H9 (cell line): ENCODE measurements at regions not wholly inside any gene's neighbourhood (a gene's known extent, or its start where the extent isn't known, plus 50 kb on each side); places are given as distances from the start of the nearest gene placed in this dataset.

Experiments
- DNase-seq: peaks from one replicate; pipeline ENCODE4 v3.0.0-alpha.2; 2017
- H2AFZ ChIP-seq: one replicate; pipeline ENCODE4 v1.6.1; 2013; ENCODE audit warnings: mild to moderate bottlenecking, low read length, control low read depth, moderate library complexity
- H2AK5ac ChIP-seq: 2 replicates; pipeline ENCODE4 v1.6.1; 2013; ENCODE audit warnings: low read length, control low read depth, mixed read lengths; ENCODE audit not compliant: insufficient read length
- H2BK120ac ChIP-seq: one replicate; pipeline ENCODE4 v1.6.1; 2013; ENCODE audit warnings: low read depth, mild to moderate bottlenecking, low read length, control low read depth, inconsistent platforms; ENCODE audit not compliant: poor library complexity, severe bottlenecking
- H2BK12ac ChIP-seq: 2 replicates; pipeline ENCODE4 v1.6.1; 2013; ENCODE audit warnings: low read length, control low read depth, mixed read lengths, low read depth; ENCODE audit not compliant: insufficient read length
- H2BK15ac ChIP-seq: 2 replicates; pipeline ENCODE4 v1.6.1; 2013; ENCODE audit warnings: low read depth, low read length, control low read depth
- H2BK20ac ChIP-seq: one replicate; pipeline ENCODE4 v1.6.1; 2013; ENCODE audit warnings: low read depth, mild to moderate bottlenecking, low read length, control low read depth, inconsistent platforms; ENCODE audit not compliant: poor library complexity, severe bottlenecking
- H2BK5ac ChIP-seq: 2 replicates; pipeline ENCODE4 v1.6.1; 2013; ENCODE audit warnings: low read length, control low read depth, mixed read lengths; ENCODE audit not compliant: insufficient read length
- H3K14ac ChIP-seq: 2 replicates; pipeline ENCODE4 v1.6.1; 2013; ENCODE audit warnings: low read length, control low read depth; ENCODE audit not compliant: insufficient read depth
- H3K18ac ChIP-seq: 2 replicates; pipeline ENCODE4 v1.6.1; 2013; ENCODE audit warnings: low read depth, mild to moderate bottlenecking, mixed read lengths, low read length, control low read depth; ENCODE audit not compliant: insufficient read length
- H3K23ac ChIP-seq: 2 replicates; pipeline ENCODE4 v1.6.1; 2013; ENCODE audit warnings: low read length, control low read depth, mixed read lengths, low read depth; ENCODE audit not compliant: insufficient read length
- H3K23me2 ChIP-seq: 2 replicates; pipeline ENCODE4 v1.6.1; 2013; ENCODE audit warnings: low read depth, mild to moderate bottlenecking, mixed read lengths, low read length, control low read depth; ENCODE audit not compliant: insufficient read length, poor library complexity, severe bottlenecking
- H3K27ac ChIP-seq: 2 replicates; pipeline ENCODE4 v1.5.1; 2013; ENCODE audit warnings: low read length, control low read depth, mixed read lengths, low read depth; ENCODE audit not compliant: insufficient read length
- H3K27me3 ChIP-seq: 2 replicates; pipeline ENCODE4 v1.6.1; 2013; ENCODE audit warnings: low read length, control low read depth, inconsistent platforms; ENCODE audit not compliant: insufficient read depth
- H3K4ac ChIP-seq: 2 replicates; pipeline ENCODE4 v1.6.1; 2013; ENCODE audit warnings: low read depth, mild to moderate bottlenecking, control low read depth, inconsistent platforms, low read length, moderate library complexity
- H3K4me1 ChIP-seq: 2 replicates; pipeline ENCODE4 v1.6.1; 2013; ENCODE audit warnings: low read length, control low read depth, inconsistent platforms; ENCODE audit not compliant: insufficient read depth
- H3K4me2 ChIP-seq: 2 replicates; pipeline ENCODE4 v1.6.1; 2013; ENCODE audit warnings: low read length, control low read depth, mixed read lengths; ENCODE audit not compliant: insufficient read length, insufficient read depth
- H3K56ac ChIP-seq: 2 replicates; pipeline ENCODE4 v1.6.1; 2013; ENCODE audit warnings: low read depth, mild to moderate bottlenecking, mixed read lengths, low read length, control low read depth; ENCODE audit not compliant: insufficient read length
- H3K79me1 ChIP-seq: 2 replicates; pipeline ENCODE4 v1.6.1; 2013; ENCODE audit warnings: low read depth, mild to moderate bottlenecking, moderate library complexity, low read length, control low read depth, inconsistent platforms; ENCODE audit not compliant: insufficient read depth, poor library complexity, severe bottlenecking
- H3K79me2 ChIP-seq: 2 replicates; pipeline ENCODE4 v1.6.1; 2013; ENCODE audit warnings: low read length, control low read depth, inconsistent platforms; ENCODE audit not compliant: insufficient read depth
- H3K9ac ChIP-seq: 2 replicates; pipeline ENCODE4 v1.6.1; 2013; ENCODE audit warnings: low read length, control low read depth, mixed read lengths; ENCODE audit not compliant: insufficient read length; ENCODE audit errors: extremely low read depth
- H3K9me3 ChIP-seq: one replicate; pipeline ENCODE4 v1.6.1; 2013; ENCODE audit warnings: low read depth, low read length, inconsistent platforms; ENCODE audit not compliant: control insufficient read depth
- H3T11ph ChIP-seq: one replicate; pipeline ENCODE4 v1.6.1; 2013; ENCODE audit warnings: mild to moderate bottlenecking, low read length, control low read depth, inconsistent platforms
- H4K20me1 ChIP-seq: one replicate; pipeline ENCODE4 v1.6.1; 2013; ENCODE audit not compliant: control insufficient read depth, insufficient read length, insufficient read depth
- H4K5ac ChIP-seq: 2 replicates; pipeline ENCODE4 v1.6.1; 2013; ENCODE audit warnings: low read depth, mild to moderate bottlenecking, mixed read lengths, low read length, control low read depth; ENCODE audit not compliant: insufficient read length
- H4K8ac ChIP-seq: replicated peaks from 2 replicates; pipeline ENCODE4 v1.6.1; 2013; ENCODE audit warnings: low read length, control low read depth, mixed read lengths, low read depth; ENCODE audit not compliant: insufficient read length
- H4K91ac ChIP-seq: 2 replicates; pipeline ENCODE4 v1.6.1; 2013; ENCODE audit warnings: low read depth, mild to moderate bottlenecking, moderate library complexity, mixed read lengths, low read length, control low read depth; ENCODE audit not compliant: insufficient read length
- H3K27ac Mint-ChIP-seq, 3 experiments: 2 replicates in 2 of 3; 3 replicates in 1 of 3; pipeline ENCODE4 v1.8.0; 2020 to 2021; ENCODE audit warnings: mixed read lengths in 3 of 3, mild to moderate bottlenecking in 1 of 3, moderate library complexity in 1 of 3
- H3K27me3 Mint-ChIP-seq: 2 replicates; pipeline ENCODE4 v1.8.0; 2021; ENCODE audit warnings: low read depth, mild to moderate bottlenecking, moderate library complexity, mixed read lengths
- H3K36me3 Mint-ChIP-seq, 3 experiments: 2 replicates in 2 of 3; 3 replicates in 1 of 3; pipeline ENCODE4 v1.8.0; 2020 to 2021; ENCODE audit warnings: low read depth in 3 of 3, mixed read lengths in 3 of 3; ENCODE audit not compliant: insufficient read depth in 1 of 3
- H3K4me1 Mint-ChIP-seq, 2 experiments: 2 replicates each; pipeline ENCODE4 v1.8.0; 2020; ENCODE audit warnings: mixed read lengths in 2 of 2
- H3K4me3 Mint-ChIP-seq, 2 experiments: 2 replicates in 1 of 2; 3 replicates in 1 of 2; pipeline ENCODE4 v1.8.0; 2020 to 2021; ENCODE audit warnings: mild to moderate bottlenecking in 2 of 2, mixed read lengths in 2 of 2, moderate library complexity in 1 of 2
- H3K9me3 Mint-ChIP-seq, 2 experiments: 2 replicates in 1 of 2; 3 replicates in 1 of 2; pipeline ENCODE4 v1.8.0; 2020; ENCODE audit warnings: mild to moderate bottlenecking in 2 of 2, mixed read lengths in 2 of 2, moderate library complexity in 1 of 2
- CTCF ChIP-seq: fragments of 200-600 bp; sonication (generic); conservative IDR thresholded peaks from 3 replicates; pipeline ENCODE4 v1.8.0; 2021; ENCODE audit warnings: antibody characterized with exemption, mild to moderate bottlenecking
- WGBS: extraction: QIAGEN DNeasy Blood & Tissue Kit; methylation state at CpG from one replicate; pipeline ENCODE4 v1.1.7; 2013; ENCODE audit warnings: missing lambda C conversion rate, low lambda C conversion rate, mixed read lengths; ENCODE audit not compliant: insufficient read length; ENCODE audit errors: extremely low coverage; 5-methylcytosine and 5-hydroxymethylcytosine counted together

GRCh38 chr18:41875094-41875780 is 79.8 kb upstream of the PIK3C3 start:
- Histone ChIP-seq H3T11ph (no peak overlapping the region), H2BK20ac (no peak overlapping the region), H3K23me2 (no peaks in the 10 kb centered on the region), H3K27me3 (no peaks in the 10 kb centered on the region), H4K8ac (no peak overlapping the region), H2BK12ac (no peak overlapping the region), H2BK120ac (no peak overlapping the region), H2BK5ac (no peak overlapping the region), H4K5ac (no peak overlapping the region), H3K79me1 (no peaks in the 10 kb centered on the region), H2AK5ac (no peak overlapping the region), H3K79me2 (no peaks in the 10 kb centered on the region), H3K56ac (no peak overlapping the region), H3K27ac (no peak overlapping the region), H3K4ac (no peak overlapping the region), H3K4me2 (no peak overlapping the region), H3K9ac (no peak overlapping the region), H3K18ac (no peak overlapping the region), H3K14ac (no peak overlapping the region), H3K23ac (no peak overlapping the region), H4K91ac (no peak overlapping the region), H2AFZ (no peak overlapping the region), H3K9me3 (no peaks in the 10 kb centered on the region), H2BK15ac (no peak overlapping the region), H3K4me1 (no peaks in the 10 kb centered on the region), H4K20me1 (no peaks in the 10 kb centered on the region)
- DNase-seq = no peak
- Mint-ChIP-seq H3K4me3 (no peak overlapping the region), H3K27me3 (no peaks in the 10 kb centered on the region), H3K27ac (no peak overlapping the region), H3K4me1 (peaks cover 7 to 11% of the 10 kb centered on the region in 2 experiments), H3K9me3 (no peaks in the 10 kb centered on the region), H3K36me3 (no peaks in the 10 kb centered on the region)
- WGBS = no CpG with 5 or more reads among the region's 3 CpGs
- no peak for TF ChIP-seq CTCF
